ENCODE measurements at regions not wholly inside any gene's neighbourhood (a gene's known extent, or its start where the extent isn't known, plus 50 kb on each side); places are given as distances from the start of the nearest gene placed in this dataset.

GRCh38 chr6:119891644-119892043, 542.1 kb upstream of the MAN1A1 start:
- Histone ChIP-seq H3K9me3 (no peaks in the 10 kb centered on the region), H3K4me3 (ENCODE audit: control insufficient read depth in 1 of 2, extremely low read depth in 1 of 2, low read length in 1 of 2) (no peak overlapping the region), H3K36me3 (ENCODE audit: control insufficient read depth in 2 of 2, extremely low read depth in 1 of 2, insufficient read depth in 1 of 2, low read length in 1 of 2) (no peaks in the 10 kb centered on the region), H3K4me1 (ENCODE audit: control insufficient read depth in 1 of 2, extremely low read depth in 1 of 2, insufficient read depth in 2 of 2, low read length in 2 of 2) (no peaks in the 10 kb centered on the region), H3K27me3 (replicated peaks in 1 of 2; ENCODE audit: control insufficient read depth in 2 of 2, extremely low read depth in 1 of 2, insufficient read depth in 2 of 2, low read length in 1 of 2) (no peaks in the 10 kb centered on the region), H3K27ac (ENCODE audit: low read length) (no peak overlapping the region)
- CTCF ChIA-PET: no interaction called here
- no peak overlapping the region for H3K27ac Mint-ChIP-seq
- no peak overlapping the region for H3K4me3 Mint-ChIP-seq
- DNase-seq (no peak), ATAC-seq (replicated peaks in 1 of 4) (no peak)
- no peaks in the 10 kb centered on the region for H3K4me1 Mint-ChIP-seq
- no CpG with 5 or more reads among the region's 4 CpGs for WGBS (ENCODE audit: insufficient coverage)
- H3K27me3 Mint-ChIP-seq: peaks cover 0 to 2% of the 10 kb centered on the region in 2 donors
- H3K9me3 Mint-ChIP-seq: no peaks in the 10 kb centered on the region
- no peaks in the 10 kb centered on the region for H3K36me3 Mint-ChIP-seq
- POLR2A ChIA-PET: no interaction called here

- H3K27me3 Mint-ChIP-seq: peaks cover 0 to 2% of the 10 kb centered on the region in 2 donors
- ChIA-PET POLR2A (no interaction called here), CTCF (no interaction called here)
- Histone ChIP-seq H3K9me3 (no peaks in the 10 kb centered on the region), H3K4me3 (ENCODE audit: control insufficient read depth in 1 of 2, extremely low read depth in 1 of 2, low read length in 1 of 2) (no peak overlapping the region), H3K36me3 (ENCODE audit: control insufficient read depth in 2 of 2, extremely low read depth in 1 of 2, insufficient read depth in 1 of 2, low read length in 1 of 2) (no peaks in the 10 kb centered on the region), H3K27ac (ENCODE audit: low read length) (no peak overlapping the region), H3K27me3 (replicated peaks in 1 of 2; ENCODE audit: control insufficient read depth in 2 of 2, extremely low read depth in 1 of 2, insufficient read depth in 2 of 2, low read length in 1 of 2) (no peaks in the 10 kb centered on the region), H3K4me1 (ENCODE audit: control insufficient read depth in 1 of 2, extremely low read depth in 1 of 2, insufficient read depth in 2 of 2, low read length in 2 of 2) (no peaks in the 10 kb centered on the region)
- ATAC-seq (replicated peaks in 1 of 4) (no peak), DNase-seq (no peak)
- no peaks in the 10 kb centered on the region for H3K36me3 Mint-ChIP-seq
- H3K4me3 Mint-ChIP-seq: no peak overlapping the region
- H3K4me1 Mint-ChIP-seq: no peaks in the 10 kb centered on the region
- H3K27ac Mint-ChIP-seq: no peak overlapping the region
- no CpG with 5 or more reads among the region's 1 CpG for WGBS (ENCODE audit: insufficient coverage)
- H3K9me3 Mint-ChIP-seq: no peaks in the 10 kb centered on the region
These were observed 541.6 kb upstream of the MAN1A1 start for GRCh38 chr6:119891206-119891605.

GRCh38 chr6:119890470-119890869, 540.9 kb upstream of the MAN1A1 start:
- DNase-seq (no peak), ATAC-seq (replicated peaks in 1 of 4) (no peak)
- Mint-ChIP-seq H3K27me3 (peaks cover 0 to 2% of the 10 kb centered on the region in 2 donors), H3K36me3 (no peaks in the 10 kb centered on the region), H3K4me1 (no peaks in the 10 kb centered on the region), H3K4me3 (no peak overlapping the region), H3K27ac (no peak overlapping the region), H3K9me3 (no peaks in the 10 kb centered on the region)
- no peak overlapping the region for H3K4me3 ChIP-seq (ENCODE audit: control insufficient read depth in 1 of 2, extremely low read depth in 1 of 2, low read length in 1 of 2)
- no peaks in the 10 kb centered on the region for H3K9me3 ChIP-seq
- CTCF ChIA-PET: no interaction called here
- WGBS (ENCODE audit: insufficient coverage): no CpG with 5 or more reads among the region's 1 CpG
- H3K4me1 ChIP-seq (ENCODE audit: control insufficient read depth in 1 of 2, extremely low read depth in 1 of 2, insufficient read depth in 2 of 2, low read length in 2 of 2): no peaks in the 10 kb centered on the region
- no peak overlapping the region for H3K27ac ChIP-seq (ENCODE audit: low read length)
- no peaks in the 10 kb centered on the region for H3K27me3 ChIP-seq (replicated peaks in 1 of 2; ENCODE audit: control insufficient read depth in 2 of 2, extremely low read depth in 1 of 2, insufficient read depth in 2 of 2, low read length in 1 of 2)
- POLR2A ChIA-PET: no interaction called here
- no peaks in the 10 kb centered on the region for H3K36me3 ChIP-seq (ENCODE audit: control insufficient read depth in 2 of 2, extremely low read depth in 1 of 2, insufficient read depth in 1 of 2, low read length in 1 of 2)

- no peak for DNase-seq
- POLR2A ChIA-PET: no interaction called here
- Mint-ChIP-seq H3K4me1 (no peaks in the 10 kb centered on the region), H3K9me3 (peaks cover 0 to 3% (median 0%) of the 10 kb centered on the region in 3 donors), H3K27me3 (peaks cover 0 to 2% of the 10 kb centered on the region in 2 donors), H3K4me3 (no peak overlapping the region), H3K36me3 (no peaks in the 10 kb centered on the region), H3K27ac (no peak overlapping the region)
- H3K27me3 ChIP-seq (replicated peaks in 1 of 2; ENCODE audit: control insufficient read depth in 2 of 2, extremely low read depth in 1 of 2, insufficient read depth in 2 of 2, low read length in 1 of 2): no peaks in the 10 kb centered on the region
- CTCF ChIA-PET: no interaction called here
- no peak overlapping the region for H3K27ac ChIP-seq (ENCODE audit: low read length)
- H3K4me3 ChIP-seq (ENCODE audit: control insufficient read depth in 1 of 2, extremely low read depth in 1 of 2, low read length in 1 of 2): no peak overlapping the region
- H3K4me1 ChIP-seq (ENCODE audit: control insufficient read depth in 1 of 2, extremely low read depth in 1 of 2, insufficient read depth in 2 of 2, low read length in 2 of 2): no peaks in the 10 kb centered on the region
- no peak for ATAC-seq (replicated peaks in 1 of 4)
- H3K9me3 ChIP-seq: no peaks in the 10 kb centered on the region
- no peaks in the 10 kb centered on the region for H3K36me3 ChIP-seq (ENCODE audit: control insufficient read depth in 2 of 2, extremely low read depth in 1 of 2, insufficient read depth in 1 of 2, low read length in 1 of 2)
These were observed 538.1 kb upstream of the MAN1A1 start for GRCh38 chr6:119887666-119888065.

- no peaks in the 10 kb centered on the region for H3K4me1 ChIP-seq (ENCODE audit: control insufficient read depth in 1 of 2, extremely low read depth in 1 of 2, insufficient read depth in 2 of 2, low read length in 2 of 2)
- H3K36me3 ChIP-seq (ENCODE audit: control insufficient read depth in 2 of 2, extremely low read depth in 1 of 2, insufficient read depth in 1 of 2, low read length in 1 of 2): no peaks in the 10 kb centered on the region
- DNase-seq (no peak), ATAC-seq (replicated peaks in 1 of 4) (no peak)
- H3K9me3 ChIP-seq: no peaks in the 10 kb centered on the region
- CTCF ChIA-PET: no interaction called here
- no peak overlapping the region for H3K4me3 ChIP-seq (ENCODE audit: control insufficient read depth in 1 of 2, extremely low read depth in 1 of 2, low read length in 1 of 2)
- H3K27ac Mint-ChIP-seq: no peak overlapping the region
- H3K36me3 Mint-ChIP-seq: no peaks in the 10 kb centered on the region
- H3K27ac ChIP-seq (ENCODE audit: low read length): no peak overlapping the region
- H3K4me1 Mint-ChIP-seq: no peaks in the 10 kb centered on the region
- no peaks in the 10 kb centered on the region for H3K27me3 Mint-ChIP-seq
- no peak overlapping the region for H3K4me3 Mint-ChIP-seq
- WGBS (ENCODE audit: insufficient coverage): 80% methylated on average over 1 of the region's 1 CpG
- peaks cover 0 to 3% (median 0%) of the 10 kb centered on the region in 3 donors for H3K9me3 Mint-ChIP-seq
- no peaks in the 10 kb centered on the region for H3K27me3 ChIP-seq (replicated peaks in 1 of 2; ENCODE audit: control insufficient read depth in 2 of 2, extremely low read depth in 1 of 2, insufficient read depth in 2 of 2, low read length in 1 of 2)
- POLR2A ChIA-PET: no interaction called here
These were observed 531.9 kb upstream of the MAN1A1 start for GRCh38 chr6:119881416-119881815.

- H3K36me3 Mint-ChIP-seq: no peaks in the 10 kb centered on the region
- DNase-seq (no peak), ATAC-seq (replicated peaks in 1 of 4) (no peak)
- H3K9me3 ChIP-seq: no peaks in the 10 kb centered on the region
- peaks cover 0 to 3% (median 0%) of the 10 kb centered on the region in 3 donors for H3K9me3 Mint-ChIP-seq
- H3K36me3 ChIP-seq (ENCODE audit: control insufficient read depth in 2 of 2, extremely low read depth in 1 of 2, insufficient read depth in 1 of 2, low read length in 1 of 2): no peaks in the 10 kb centered on the region
- H3K4me1 Mint-ChIP-seq: no peaks in the 10 kb centered on the region
- no peak overlapping the region for H3K4me3 Mint-ChIP-seq
- no peaks in the 10 kb centered on the region for H3K4me1 ChIP-seq (ENCODE audit: control insufficient read depth in 1 of 2, extremely low read depth in 1 of 2, insufficient read depth in 2 of 2, low read length in 2 of 2)
- H3K27me3 Mint-ChIP-seq: peaks cover 0 to 5% of the 10 kb centered on the region in 2 donors
- CTCF ChIA-PET: no interaction called here
- H3K4me3 ChIP-seq (ENCODE audit: control insufficient read depth in 1 of 2, extremely low read depth in 1 of 2, low read length in 1 of 2): no peak overlapping the region
- POLR2A ChIA-PET: no interaction called here
- H3K27me3 ChIP-seq (replicated peaks in 1 of 2; ENCODE audit: control insufficient read depth in 2 of 2, extremely low read depth in 1 of 2, insufficient read depth in 2 of 2, low read length in 1 of 2): no peaks in the 10 kb centered on the region
- no peak overlapping the region for H3K27ac ChIP-seq (ENCODE audit: low read length)
- H3K27ac Mint-ChIP-seq: no peak overlapping the region
These were observed 531.3 kb upstream of the MAN1A1 start for GRCh38 chr6:119880840-119881239.

- Mint-ChIP-seq H3K4me3 (no peak overlapping the region), H3K9me3 (peaks cover 0 to 3% (median 0%) of the 10 kb centered on the region in 3 donors), H3K27ac (no peak overlapping the region), H3K4me1 (no peaks in the 10 kb centered on the region), H3K27me3 (peaks cover 0 to 6% of the 10 kb centered on the region in 2 donors), H3K36me3 (no peaks in the 10 kb centered on the region)
- WGBS (ENCODE audit: insufficient coverage): no CpG with 5 or more reads among the region's 1 CpG
- no peak overlapping the region for H3K4me3 ChIP-seq (ENCODE audit: control insufficient read depth in 1 of 2, extremely low read depth in 1 of 2, low read length in 1 of 2)
- CTCF ChIA-PET: no interaction called here
- DNase-seq (no peak), ATAC-seq (replicated peaks in 1 of 4) (no peak)
- no peaks in the 10 kb centered on the region for H3K9me3 ChIP-seq
- H3K27me3 ChIP-seq (replicated peaks in 1 of 2; ENCODE audit: control insufficient read depth in 2 of 2, extremely low read depth in 1 of 2, insufficient read depth in 2 of 2, low read length in 1 of 2): no peaks in the 10 kb centered on the region
- POLR2A ChIA-PET: no interaction called here
- H3K36me3 ChIP-seq (ENCODE audit: control insufficient read depth in 2 of 2, extremely low read depth in 1 of 2, insufficient read depth in 1 of 2, low read length in 1 of 2): no peaks in the 10 kb centered on the region
- no peaks in the 10 kb centered on the region for H3K4me1 ChIP-seq (ENCODE audit: control insufficient read depth in 1 of 2, extremely low read depth in 1 of 2, insufficient read depth in 2 of 2, low read length in 2 of 2)
- no peak overlapping the region for H3K27ac ChIP-seq (ENCODE audit: low read length)
These were observed 530.2 kb upstream of the MAN1A1 start for GRCh38 chr6:119879731-119880130.
